ENCODE measurements at regions not wholly inside any gene's neighbourhood (a gene's known extent, or its start where the extent isn't known, plus 50 kb on each side); places are given as distances from the start of the nearest gene placed in this dataset.

- TF ChIP-seq POLR2A (IDR thresholded peaks at IDR 0.05) = no peak
- no peak for TF ChIP-seq CTCF (IDR thresholded peaks at IDR 0.05)
Observed at GRCh38 chr2:145095641-145096435, 575.9 kb upstream of the ZEB2 start.
